ENCODE measurements at regions not wholly inside any gene's neighbourhood (a gene's known extent, or its start where the extent isn't known, plus 50 kb on each side); places are given as distances from the start of the nearest gene placed in this dataset.

DNA sequence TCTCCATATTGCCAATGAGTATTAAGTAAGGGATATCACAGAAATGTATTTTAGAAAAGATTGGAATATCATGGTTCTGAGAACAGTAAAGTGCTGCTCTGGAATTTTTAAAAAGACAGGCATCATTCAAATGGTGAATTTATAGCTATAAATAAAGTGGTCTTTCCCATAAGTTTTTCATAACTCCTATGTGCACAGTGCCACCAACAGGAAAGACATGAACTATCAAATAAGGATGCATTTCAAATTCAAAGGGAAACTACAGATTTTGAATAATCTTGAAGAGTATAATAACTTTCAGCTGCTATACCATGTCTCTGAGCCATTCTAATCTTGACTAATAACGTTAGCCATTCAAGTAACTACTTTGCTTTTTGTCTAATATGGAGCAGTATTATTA, 456.8 kb upstream of the GJE1 start:
- no peak overlapping the region for H3K4me3 ChIP-seq (ENCODE audit: low read length)
- H3K9me3 ChIP-seq (replicated peaks; ENCODE audit: insufficient read depth, low read length): no peaks in the 10 kb centered on the region
- no peaks in the 10 kb centered on the region for H3K27me3 ChIP-seq (replicated peaks; ENCODE audit: insufficient read depth, low read length)
- H2AFZ ChIP-seq (ENCODE audit: low read length): no peak overlapping the region
- H3K27ac ChIP-seq (ENCODE audit: low read length): no peak overlapping the region
- H3K36me3 ChIP-seq (replicated peaks; ENCODE audit: insufficient read depth, low read length): no peaks in the 10 kb centered on the region
- H3F3A ChIP-seq (ENCODE audit: insufficient read depth, low read length): no peaks in the 10 kb centered on the region
- no peaks in the 10 kb centered on the region for H3K9me2 ChIP-seq (replicated peaks; ENCODE audit: insufficient read depth, low read length)
- no peaks in the 10 kb centered on the region for H3K79me2 ChIP-seq (ENCODE audit: low read length)
- no peak overlapping the region for H3K4me2 ChIP-seq (ENCODE audit: low read depth, low read length)
- TF ChIP-seq, protein P1, sequence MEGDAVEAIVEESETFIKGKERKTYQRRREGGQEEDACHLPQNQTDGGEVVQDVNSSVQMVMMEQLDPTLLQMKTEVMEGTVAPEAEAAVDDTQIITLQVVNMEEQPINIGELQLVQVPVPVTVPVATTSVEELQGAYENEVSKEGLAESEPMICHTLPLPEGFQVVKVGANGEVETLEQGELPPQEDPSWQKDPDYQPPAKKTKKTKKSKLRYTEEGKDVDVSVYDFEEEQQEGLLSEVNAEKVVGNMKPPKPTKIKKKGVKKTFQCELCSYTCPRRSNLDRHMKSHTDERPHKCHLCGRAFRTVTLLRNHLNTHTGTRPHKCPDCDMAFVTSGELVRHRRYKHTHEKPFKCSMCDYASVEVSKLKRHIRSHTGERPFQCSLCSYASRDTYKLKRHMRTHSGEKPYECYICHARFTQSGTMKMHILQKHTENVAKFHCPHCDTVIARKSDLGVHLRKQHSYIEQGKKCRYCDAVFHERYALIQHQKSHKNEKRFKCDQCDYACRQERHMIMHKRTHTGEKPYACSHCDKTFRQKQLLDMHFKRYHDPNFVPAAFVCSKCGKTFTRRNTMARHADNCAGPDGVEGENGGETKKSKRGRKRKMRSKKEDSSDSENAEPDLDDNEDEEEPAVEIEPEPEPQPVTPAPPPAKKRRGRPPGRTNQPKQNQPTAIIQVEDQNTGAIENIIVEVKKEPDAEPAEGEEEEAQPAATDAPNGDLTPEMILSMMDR (IDR thresholded peaks at IDR 0.05; ENCODE audit: low read length): peak; percentile 26
- TF ChIP-seq EZH2 (optimal IDR thresholded peaks at IDR 0.05; ENCODE audit: low read depth, low read length): no peak
- TF ChIP-seq EZH2phosphoT487 (IDR thresholded peaks at IDR 0.05; ENCODE audit: low read length): no peak
- H3K4me1 ChIP-seq (ENCODE audit: low read length): no peaks in the 10 kb centered on the region
- no peak overlapping the region for H3K9ac ChIP-seq (ENCODE audit: low read length)
- H4K20me1 ChIP-seq (ENCODE audit: insufficient read depth, low read length): no peaks in the 10 kb centered on the region
- DNase-seq: no peak

DNA sequence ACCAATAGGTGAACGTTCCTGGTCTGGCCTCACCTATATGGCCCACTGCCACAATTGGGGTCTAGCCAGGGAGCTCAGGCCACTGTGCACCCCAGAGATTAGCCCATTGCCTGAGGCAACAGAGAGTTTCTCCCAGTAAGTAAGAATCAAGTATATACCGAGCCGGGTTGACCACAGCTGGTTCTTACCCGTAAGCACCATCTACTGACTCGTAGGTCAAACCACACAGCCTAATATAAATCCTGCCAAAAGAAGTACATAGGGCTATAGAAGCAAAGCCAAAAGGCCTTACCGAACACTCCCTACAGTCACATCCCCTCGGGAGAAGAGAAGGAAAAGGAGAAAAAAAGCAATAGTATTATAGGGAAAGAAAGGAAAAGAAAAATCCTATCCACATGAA, 463.6 kb upstream of the GJE1 start:
- H2AFZ ChIP-seq (ENCODE audit: low read length): no peak overlapping the region
- no peaks in the 10 kb centered on the region for H3K79me2 ChIP-seq (ENCODE audit: low read length)
- TF ChIP-seq EZH2 (optimal IDR thresholded peaks at IDR 0.05; ENCODE audit: low read depth, low read length): no peak
- TF ChIP-seq EZH2phosphoT487 (IDR thresholded peaks at IDR 0.05; ENCODE audit: low read length): no peak
- TF ChIP-seq, protein P1 (IDR thresholded peaks at IDR 0.05; ENCODE audit: low read length): no peak
- no peaks in the 10 kb centered on the region for H3K9me2 ChIP-seq (replicated peaks; ENCODE audit: insufficient read depth, low read length)
- H3K9me3 ChIP-seq (replicated peaks; ENCODE audit: insufficient read depth, low read length): no peaks in the 10 kb centered on the region
- H3K27ac ChIP-seq (ENCODE audit: low read length): no peak overlapping the region
- no peaks in the 10 kb centered on the region for H3K4me1 ChIP-seq (ENCODE audit: low read length)
- H4K20me1 ChIP-seq (ENCODE audit: insufficient read depth, low read length): no peaks in the 10 kb centered on the region
- H3K4me2 ChIP-seq (ENCODE audit: low read depth, low read length): no peak overlapping the region
- no peaks in the 10 kb centered on the region for H3K36me3 ChIP-seq (replicated peaks; ENCODE audit: insufficient read depth, low read length)
- H3K4me3 ChIP-seq (ENCODE audit: low read length): no peak overlapping the region
- no peaks in the 10 kb centered on the region for H3K27me3 ChIP-seq (replicated peaks; ENCODE audit: insufficient read depth, low read length)
- no peak overlapping the region for H3K9ac ChIP-seq (ENCODE audit: low read length)
- H3F3A ChIP-seq (ENCODE audit: insufficient read depth, low read length): no peaks in the 10 kb centered on the region
- DNase-seq: no peak

DNA sequence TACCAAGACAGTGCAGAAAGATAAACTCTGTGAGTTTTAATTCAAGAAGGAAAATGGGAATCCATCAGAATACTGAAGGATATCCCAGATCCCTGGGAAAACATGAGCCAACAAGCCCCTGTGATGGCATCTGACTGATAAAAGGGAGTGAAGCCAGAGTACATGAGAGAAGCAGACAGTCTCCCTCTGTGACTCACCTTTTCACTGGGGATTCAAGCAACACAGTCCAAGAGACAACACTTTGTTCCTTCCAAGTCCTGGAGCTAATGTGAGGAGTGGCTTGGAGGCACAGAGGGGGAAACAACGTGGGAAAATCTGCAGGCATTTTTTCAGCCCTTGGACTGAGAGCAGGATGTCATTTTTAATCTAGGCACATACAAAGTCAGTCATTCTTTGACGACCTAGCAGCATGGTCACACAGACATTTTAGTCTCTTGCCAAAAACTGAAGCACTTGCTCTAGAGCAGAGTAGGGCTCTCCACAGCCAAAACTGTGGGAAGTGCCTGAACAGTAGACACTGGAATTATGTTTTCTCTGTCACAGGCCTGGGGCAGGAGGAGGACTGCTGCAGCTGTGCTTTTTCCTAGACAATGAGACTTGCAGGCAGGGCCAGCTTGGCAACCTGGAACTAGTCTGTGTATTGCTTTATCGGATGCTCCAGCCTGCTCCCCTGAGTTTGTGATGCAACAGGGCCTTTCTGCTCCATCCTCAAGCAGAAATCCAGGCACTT, 465.0 kb upstream of the GJE1 start:
- no peaks in the 10 kb centered on the region for H3K36me3 ChIP-seq (replicated peaks; ENCODE audit: insufficient read depth, low read length)
- no peak overlapping the region for H3K4me3 ChIP-seq (ENCODE audit: low read length)
- no peaks in the 10 kb centered on the region for H4K20me1 ChIP-seq (ENCODE audit: insufficient read depth, low read length)
- H3K27me3 ChIP-seq (replicated peaks; ENCODE audit: insufficient read depth, low read length): no peaks in the 10 kb centered on the region
- no peak overlapping the region for H2AFZ ChIP-seq (ENCODE audit: low read length)
- TF ChIP-seq EZH2 (optimal IDR thresholded peaks at IDR 0.05; ENCODE audit: low read depth, low read length): no peak
- TF ChIP-seq, protein P1 (IDR thresholded peaks at IDR 0.05; ENCODE audit: low read length): no peak
- no peak for TF ChIP-seq EZH2phosphoT487 (IDR thresholded peaks at IDR 0.05; ENCODE audit: low read length)
- H3K9me2 ChIP-seq (replicated peaks; ENCODE audit: insufficient read depth, low read length): no peaks in the 10 kb centered on the region
- no peak overlapping the region for H3K4me2 ChIP-seq (ENCODE audit: low read depth, low read length)
- no peaks in the 10 kb centered on the region for H3K9me3 ChIP-seq (replicated peaks; ENCODE audit: insufficient read depth, low read length)
- no peak for DNase-seq
- no peaks in the 10 kb centered on the region for H3K4me1 ChIP-seq (ENCODE audit: low read length)
- no peak overlapping the region for H3K27ac ChIP-seq (ENCODE audit: low read length)
- H3K79me2 ChIP-seq (ENCODE audit: low read length): no peaks in the 10 kb centered on the region
- no peaks in the 10 kb centered on the region for H3F3A ChIP-seq (ENCODE audit: insufficient read depth, low read length)
- no peak overlapping the region for H3K9ac ChIP-seq (ENCODE audit: low read length)
